Heart right ventricle (tissue), 16 donors: ENCODE measurements at regions not wholly inside any gene's neighbourhood (a gene's known extent, or its start where the extent isn't known, plus 50 kb on each side); places are given as distances from the start of the nearest gene placed in this dataset.

Experiments
- ATAC-seq, 8 donors: fragments of 200-7000 bp; cut with Tn5 transposase; one replicate each; pipeline ENCODE4 v1.9.1; 2020; ENCODE audit warnings: mild to moderate bottlenecking in 8 of 8, moderate library complexity in 8 of 8, moderate number of reproducible peaks in 1 of 8
- DNase-seq, 2 donors: peaks; one replicate each; pipeline ENCODE4 v3.0.0-alpha.2; 2020
- H3K27ac ChIP-seq, 10 donors: fragments of 200-600 bp; sonication (generic) in 2 of 10; one replicate each; pipeline versions ENCODE4 v1.5.0 to v1.8.0; 2020 to 2022; ENCODE audit warnings: mild to moderate bottlenecking in 3 of 10
- H3K27me3 ChIP-seq, 7 donors: fragments of 200-600 bp; one replicate each; pipeline ENCODE4 v1.8.0; 2021 to 2022; ENCODE audit warnings: mild to moderate bottlenecking in 2 of 7
- H3K36me3 ChIP-seq, 9 donors: fragments of 200-600 bp; sonication (generic) in 1 of 9; one replicate each; pipeline versions ENCODE4 v1.5.0 to v1.8.0; 2020 to 2022; ENCODE audit warnings: mild to moderate bottlenecking in 2 of 9
- H3K4me1 ChIP-seq, 9 donors: fragments of 200-600 bp; sonication (generic) in 1 of 9; one replicate each; pipeline versions ENCODE4 v1.5.0 to v1.8.0; 2020 to 2022; ENCODE audit warnings: mild to moderate bottlenecking in 4 of 9
- H3K4me3 ChIP-seq, 10 donors: fragments of 200-600 bp; sonication (generic) in 2 of 10; one replicate each; pipeline versions ENCODE4 v1.5.0 to v1.8.0; 2020 to 2022; ENCODE audit warnings: mild to moderate bottlenecking in 7 of 10, moderate library complexity in 2 of 10
- H3K9me3 ChIP-seq, 11 donors: fragments of 200-600 bp in 10 of 11; sonication (generic) in 2 of 11; one replicate each; pipeline versions ENCODE4 v1.5.0 to v1.8.0; 2013 to 2022; ENCODE audit warnings: mild to moderate bottlenecking in 2 of 11, control low read depth in 1 of 11, moderate library complexity in 1 of 11
- CTCF ChIP-seq, 9 donors: fragments of 200-600 bp; sonication (generic) in 2 of 9; IDR thresholded peaks; one replicate each; pipeline versions ENCODE4 v1.5.0 to v1.8.0; 2021 to 2022; ENCODE audit warnings: antibody characterized with exemption in 9 of 9, mild to moderate bottlenecking in 5 of 9, moderate library complexity in 1 of 9
- WGBS, 2 donors: extraction: QIAGEN DNeasy Blood & Tissue Kit; methylation state at CpG; one replicate each; pipeline ENCODE4 v1.1.7; 2013; ENCODE audit warnings: inconsistent platforms in 1 of 2; 5-methylcytosine and 5-hydroxymethylcytosine counted together
- intact Hi-C, 10 donors: fragments of 100-400 bp; cut with DNase I; formaldehyde crosslinking; loops; one replicate each; pipeline versions ENCODE4 v1.11.1 to v1.14.2; 2022
- donor health status: Arrhythmogenic right ventricular cardiomyopathy.
- donor health status: ischemic (EF 13 %, LVEDD 7.1; RV severe dilation, severe dysfunction).
- donor health status: healthy with polysubstance abuse.
- donor health status: DM: no; HTN: yes; CAD: no.
- donor health status: DM: no; HTN: no; CAD: no.
- donor health status: ischemic (EF 25% LVEDD 6.9; RV normal size, moderate dysfunction).
- donor health status: ischemic (EF 25% LVEDD 5.7; RV mildly dilated, moderate dysfunction).
- donor health status: healthy.
- donor health status: DM: yes; HTN: yes; CAD: no.
- donor health status: Ischemic cardiomyopathy.
- donor health status: ischemic (EF 35%, LVEDD 5.7; RV mildly dilated, moderate dysfunction).
- donor health status: nonischemic (EF 11% LVEDD 7.7; RV severe dilation, severe dysfunction).
- donor health status: DM: yes; HTN: yes; CAD: no.
- donor health status: PGD.
- donor health status: ischemic (EF 29% LVEDD 5.4; RV normal size, mild dysfunction).
- donor health status: nonischemic (EF 23%, LVEDD 6.1; RV moderate dilation, normal function).

GRCh38 chr2:221761260-221761659, 189.2 kb upstream of the EPHA4 start:
- no peak for ATAC-seq
- intact Hi-C loops: no loop called here

GRCh38 chr2:221758076-221758475, 186.0 kb upstream of the EPHA4 start:
- Histone ChIP-seq H3K36me3 (no peaks in the 10 kb centered on the region), H3K4me1 (no peaks in the 10 kb centered on the region), H3K27me3 (peaks cover 0 to 7% (median 0%) of the 10 kb centered on the region in 7 donors), H3K27ac (no peak overlapping the region), H3K9me3 (peaks cover 0 to 10% (median 0%) of the 10 kb centered on the region in 11 donors), H3K4me3 (no peak overlapping the region)
- DNase-seq (no peak), ATAC-seq (no peak)
- TF ChIP-seq CTCF (IDR thresholded peaks at IDR 0.05): no peak
- 40 to 52% methylated on average over 5 of the region's 5 CpGs for WGBS, 2 donors
- intact Hi-C loops: no loop called here

More at GRCh38 chr2:221761260-221761659, 189.2 kb upstream of the EPHA4 start:
- no peaks in the 10 kb centered on the region for H3K4me1 ChIP-seq
- H3K36me3 ChIP-seq: no peaks in the 10 kb centered on the region
- H3K4me3 ChIP-seq: no peak overlapping the region
- DNase-seq: no peak
- peaks cover 0 to 10% (median 0%) of the 10 kb centered on the region in 11 donors for H3K9me3 ChIP-seq
- WGBS, 2 donors: 91 to 95% methylated on average over 2 of the region's 2 CpGs
- H3K27me3 ChIP-seq: peaks cover 0 to 20% (median 3%) of the 10 kb centered on the region in 7 donors
- no peak for TF ChIP-seq CTCF (IDR thresholded peaks at IDR 0.05)
- no peak overlapping the region for H3K27ac ChIP-seq

GRCh38 chr2:221753401-221753800, 181.3 kb upstream of the EPHA4 start:
- Histone ChIP-seq H3K27ac (no peak overlapping the region), H3K36me3 (no peaks in the 10 kb centered on the region), H3K4me3 (no peak overlapping the region), H3K9me3 (peaks cover 0 to 4% (median 0%) of the 10 kb centered on the region in 11 donors), H3K27me3 (no peaks in the 10 kb centered on the region), H3K4me1 (no peaks in the 10 kb centered on the region)
- WGBS, 2 donors: 91 to 95% methylated on average over 2 of the region's 2 CpGs
- DNase-seq (no peak), ATAC-seq (no peak)
- intact Hi-C loops: no loop called here
- TF ChIP-seq CTCF (IDR thresholded peaks at IDR 0.05): no peak

GRCh38 chr2:221752781-221753180, 180.7 kb upstream of the EPHA4 start:
- no peaks in the 10 kb centered on the region for H3K27me3 ChIP-seq
- DNase-seq: no peak
- H3K9me3 ChIP-seq: peaks cover 0 to 4% (median 0%) of the 10 kb centered on the region in 11 donors
- no peak overlapping the region for H3K27ac ChIP-seq
- intact Hi-C loops: no loop called here
- no peak for ATAC-seq
- 91 to 95% methylated on average over 4 of the region's 4 CpGs for WGBS, 2 donors
- no peak overlapping the region for H3K4me3 ChIP-seq
- TF ChIP-seq CTCF (IDR thresholded peaks at IDR 0.05): no peak
- H3K36me3 ChIP-seq: no peaks in the 10 kb centered on the region
- H3K4me1 ChIP-seq: no peaks in the 10 kb centered on the region
